Hippocampal formation (tissue), 2 donors: ENCODE measurements at regions not wholly inside any gene's neighbourhood (a gene's known extent, or its start where the extent isn't known, plus 50 kb on each side); places are given as distances from the start of the nearest gene placed in this dataset.
"Not testable (repeated sequence)": the region's sequence is repeated elsewhere in the genome, so short reads cannot be mapped to it uniquely, and the experiment has no call there.

Experiments
- DNase-seq, 2 donors: peaks; one replicate each; lab custom pipeline; 2025; lab: John Stamatoyannopoulos, UW

GRCh38 chr21:28877318-28877884, 115.3 kb downstream of the LTN1 start:
- DNase-seq, result no peak

GRCh38 chr21:28875078-28875477, 117.6 kb downstream of the LTN1 start:
- no peak for DNase-seq

- DNase-seq, result no peak
These were observed 120.5 kb downstream of the LTN1 start for GRCh38 chr21:28872218-28872617.

- no peak for DNase-seq
These were observed 121.2 kb downstream of the LTN1 start for GRCh38 chr21:28871388-28872010.

- no peak for DNase-seq
These were observed 125.3 kb downstream of the LTN1 start for GRCh38 chr21:28867401-28867800.

GRCh38 chr21:28865488-28866186, 127.0 kb downstream of the LTN1 start:
- DNase-seq, result no peak

- DNase-seq, result no peak
These were observed 134.3 kb downstream of the LTN1 start for GRCh38 chr21:28858424-28858823.

- DNase-seq, result no peak
These were observed 134.9 kb downstream of the LTN1 start for GRCh38 chr21:28857752-28858151.

- no peak for DNase-seq
These were observed 136.0 kb downstream of the LTN1 start for GRCh38 chr21:28856588-28857250.

- no peak for DNase-seq
These were observed 140.0 kb downstream of the LTN1 start for GRCh38 chr21:28852706-28853105.

- DNase-seq, result no peak
These were observed 141.0 kb downstream of the LTN1 start for GRCh38 chr21:28851645-28852044.

GRCh38 chr21:28839237-28839636, 153.4 kb downstream of the LTN1 start:
- not testable (repeated sequence) for DNase-seq

- not testable (repeated sequence) for DNase-seq
These were observed 155.3 kb downstream of the LTN1 start for GRCh38 chr21:28837426-28837825.

- DNase-seq, result not testable (repeated sequence)
These were observed 156.1 kb downstream of the LTN1 start for GRCh38 chr21:28836588-28836987.

GRCh38 chr21:28834335-28835238, 158.1 kb downstream of the LTN1 start:
- no peak for DNase-seq

GRCh38 chr21:28833609-28834008, 159.1 kb downstream of the LTN1 start:
- no peak for DNase-seq

GRCh38 chr21:28833182-28833581, 159.5 kb downstream of the LTN1 start:
- DNase-seq, result no peak

GRCh38 chr21:28832715-28833061, 160.0 kb downstream of the LTN1 start:
- DNase-seq, result no peak

GRCh38 chr21:28832013-28832714, 160.5 kb downstream of the LTN1 start:
- DNase-seq, result no peak

- no peak for DNase-seq
These were observed 163.7 kb downstream of the LTN1 start for GRCh38 chr21:28828981-28829380.

- DNase-seq, result no peak
These were observed 164.7 kb downstream of the LTN1 start for GRCh38 chr21:28828021-28828420.
